HG03025 (cell line): ENCODE measurements at regions not wholly inside any gene's neighbourhood (a gene's known extent, or its start where the extent isn't known, plus 50 kb on each side); places are given as distances from the start of the nearest gene placed in this dataset.

Experiments used
- ATAC-seq: cut with Tn5 transposase; IDR thresholded peaks from one replicate; pipeline ENCODE4 v1.9.1; 2021; ENCODE audit warnings: mild to moderate bottlenecking, moderate library complexity; ENCODE audit not compliant: unreplicated experiment, low FRiP score

GRCh38 chr15:38646716-38647115 lies 82.1 kb upstream of the RASGRP1 start:
- ATAC-seq = no peak

GRCh38 chr15:38647683-38648082 lies 83.1 kb upstream of the RASGRP1 start:
- ATAC-seq = no peak

GRCh38 chr15:38648121-38648843 lies 83.7 kb upstream of the RASGRP1 start:
- no peak for ATAC-seq

- ATAC-seq = no peak
Measured at GRCh38 chr15:38650384-38650783, 85.8 kb upstream of the RASGRP1 start.

GRCh38 chr15:38650936-38651327 lies 86.3 kb upstream of the RASGRP1 start:
- no peak for ATAC-seq

- no peak for ATAC-seq
Measured at GRCh38 chr15:38651328-38652038, 86.9 kb upstream of the RASGRP1 start.

- no peak for ATAC-seq
Measured at GRCh38 chr15:38652183-38652794, 87.7 kb upstream of the RASGRP1 start.

- ATAC-seq = no peak
Measured at GRCh38 chr15:38652998-38653397, 88.4 kb upstream of the RASGRP1 start.

GRCh38 chr15:38658431-38658830 lies 93.8 kb upstream of the RASGRP1 start:
- no peak for ATAC-seq

GRCh38 chr15:38660738-38661137 lies 96.1 kb upstream of the RASGRP1 start:
- ATAC-seq = no peak

- ATAC-seq = no peak
Measured at GRCh38 chr15:38662033-38662802, 97.6 kb upstream of the RASGRP1 start.

GRCh38 chr15:38662805-38663204 lies 98.2 kb upstream of the RASGRP1 start:
- no peak for ATAC-seq

- no peak for ATAC-seq
Measured at GRCh38 chr15:38665586-38666305, 101.1 kb upstream of the RASGRP1 start.

GRCh38 chr15:38666865-38667510 lies 102.4 kb upstream of the RASGRP1 start:
- no peak for ATAC-seq

GRCh38 chr15:38667890-38668850 lies 103.6 kb upstream of the RASGRP1 start:
- ATAC-seq = no peak

GRCh38 chr15:38668898-38669391 lies 104.3 kb upstream of the RASGRP1 start:
- ATAC-seq = no peak

GRCh38 chr15:38670128-38671005 lies 105.8 kb upstream of the RASGRP1 start:
- no peak for ATAC-seq

- ATAC-seq = no peak
Measured at GRCh38 chr15:38671006-38671387, 106.4 kb upstream of the RASGRP1 start.
